HT1080 (cell line): ENCODE measurements at regions not wholly inside any gene's neighbourhood (a gene's known extent, or its start where the extent isn't known, plus 50 kb on each side); places are given as distances from the start of the nearest gene placed in this dataset.

Experiments used
- DNase-seq: peaks from one replicate; pipeline ENCODE4 v3.0.0-alpha.2; 2015; ENCODE audit warnings: low read depth

DNA sequence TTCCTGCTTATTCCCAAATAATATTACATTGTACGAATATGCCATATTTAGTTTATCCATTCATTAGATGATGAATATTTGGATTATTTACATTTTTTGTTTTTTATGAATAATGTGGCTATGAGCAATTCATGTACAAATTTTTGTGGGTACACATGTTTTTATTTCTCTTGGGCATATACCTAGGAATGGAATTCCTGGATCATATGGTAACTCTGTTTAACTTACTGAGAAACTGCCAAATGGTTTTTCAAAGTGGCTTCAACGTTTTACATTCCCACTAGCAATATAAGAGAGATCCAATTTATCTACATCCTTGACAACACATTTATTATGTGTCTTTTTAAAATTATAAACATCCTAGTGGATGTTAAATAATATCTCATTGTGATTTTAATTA is 362.0 kb upstream of the TMCO5A start:
- no peak for DNase-seq

- DNase-seq, result no peak
These were observed 359.5 kb upstream of the TMCO5A start for GRCh38 chr15:37574985-37575384.

- DNase-seq, result no peak
These were observed 357.5 kb upstream of the TMCO5A start for GRCh38 chr15:37576952-37577351.

DNA sequence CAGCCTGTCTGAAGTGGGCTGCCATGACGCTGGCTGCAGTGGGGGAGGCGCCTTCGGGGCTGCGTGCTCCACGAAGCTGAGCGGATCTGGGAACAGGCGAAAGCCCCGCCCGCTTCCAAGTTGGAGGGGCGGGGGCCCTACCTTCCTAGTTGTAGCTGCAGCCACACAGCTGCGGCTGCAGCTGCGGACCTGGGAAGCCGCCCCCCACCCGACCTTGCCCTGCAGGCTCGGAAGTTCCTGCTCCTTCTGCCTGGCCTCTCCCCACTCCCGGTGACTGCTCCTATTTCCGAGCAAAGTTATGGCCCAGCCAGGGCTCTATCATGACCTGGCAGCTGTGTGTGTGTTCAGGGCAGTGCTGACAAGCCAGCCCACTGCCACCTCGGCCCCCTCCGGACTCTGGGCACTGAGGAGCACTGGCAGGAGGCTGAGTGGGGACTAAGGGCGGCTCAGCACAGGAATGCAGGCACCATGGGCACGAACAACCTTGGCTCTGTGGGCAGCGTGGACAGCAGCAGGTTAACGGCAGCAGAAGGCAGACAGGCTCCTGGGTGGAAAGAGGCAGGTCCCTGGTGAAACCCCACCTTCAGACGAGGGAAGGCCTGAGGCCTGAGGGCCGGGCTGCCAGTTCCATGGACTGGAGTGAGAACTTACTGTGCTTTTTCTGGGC is 352.4 kb upstream of the TMCO5A start:
- DNase-seq, result no peak

GRCh38 chr15:37582852-37583251 is 351.6 kb upstream of the TMCO5A start:
- DNase-seq, result no peak

- DNase-seq, result peak; percentile 64
These were observed 348.3 kb upstream of the TMCO5A start for GRCh38 chr15:37586011-37586583.

GRCh38 chr15:37586976-37587375 is 347.5 kb upstream of the TMCO5A start:
- DNase-seq, result peak; percentile 11

DNA sequence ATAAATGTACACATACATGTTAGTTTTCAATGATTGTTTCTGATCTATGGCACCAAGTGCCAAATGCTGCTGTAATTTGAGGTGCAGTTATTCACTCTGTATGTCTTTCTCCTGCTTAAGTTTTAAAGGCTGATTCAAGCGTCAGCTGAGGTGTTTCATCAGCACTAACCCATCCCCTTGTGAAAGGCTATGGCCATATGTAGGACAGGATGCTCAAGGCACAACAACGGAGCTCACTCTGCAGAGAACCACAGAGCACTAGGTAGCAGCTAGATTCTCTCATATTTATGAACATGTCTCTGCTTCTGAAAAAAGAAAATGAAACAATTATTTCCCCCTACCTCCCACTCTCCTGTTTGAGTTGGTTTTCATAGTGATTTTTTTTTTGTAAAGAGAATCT is 340.0 kb upstream of the TMCO5A start:
- DNase-seq, result no peak

- DNase-seq, result no peak
These were observed 338.9 kb upstream of the TMCO5A start for GRCh38 chr15:37595426-37595970.

DNA sequence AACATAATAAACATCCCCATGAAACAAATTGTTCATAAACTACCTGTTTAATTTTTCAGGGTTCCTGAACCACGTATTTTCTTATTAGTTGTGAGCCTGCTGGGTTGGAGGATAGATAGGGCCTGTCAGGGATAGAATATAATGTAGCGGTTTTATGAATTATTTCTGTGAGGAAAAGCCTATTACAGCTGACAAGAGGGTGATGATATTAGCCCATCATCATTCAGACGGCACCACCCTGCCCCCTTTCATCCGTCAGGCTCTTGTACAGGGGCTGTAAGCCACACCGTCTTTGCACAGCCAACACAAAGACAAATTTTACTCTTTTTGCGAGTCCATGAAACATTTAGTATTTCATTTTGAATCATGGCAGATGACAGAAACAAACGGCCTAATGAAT is 335.3 kb upstream of the TMCO5A start:
- DNase-seq, result no peak

GRCh38 chr15:37616215-37616614 is 318.2 kb upstream of the TMCO5A start:
- DNase-seq, result peak; percentile 2

DNA sequence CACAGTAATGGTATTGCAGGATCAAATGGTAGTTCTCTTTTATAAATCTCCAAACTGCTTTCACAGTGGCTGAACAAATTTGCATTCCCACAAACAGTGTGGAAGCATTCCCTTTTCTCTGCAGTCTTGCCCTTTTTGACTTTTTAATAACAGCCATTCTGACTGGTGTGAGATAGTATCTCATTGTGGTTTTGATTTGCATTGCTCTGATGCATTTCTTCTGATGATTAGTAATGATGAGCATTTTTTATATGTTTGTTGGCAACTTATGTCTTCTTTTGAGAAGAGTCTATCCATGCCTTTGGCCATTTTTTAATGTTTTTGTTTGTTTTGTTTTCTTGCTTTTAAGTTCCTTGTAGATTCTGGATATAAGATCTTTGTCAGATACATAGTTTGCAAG is 316.1 kb upstream of the TMCO5A start:
- DNase-seq, result no peak

- DNase-seq, result no peak
These were observed 314.9 kb upstream of the TMCO5A start for GRCh38 chr15:37619358-37620042.

- DNase-seq, result no peak
These were observed 308.9 kb upstream of the TMCO5A start for GRCh38 chr15:37625576-37625975.

- no peak for DNase-seq
These were observed 305.9 kb upstream of the TMCO5A start for GRCh38 chr15:37628507-37628906.

DNA sequence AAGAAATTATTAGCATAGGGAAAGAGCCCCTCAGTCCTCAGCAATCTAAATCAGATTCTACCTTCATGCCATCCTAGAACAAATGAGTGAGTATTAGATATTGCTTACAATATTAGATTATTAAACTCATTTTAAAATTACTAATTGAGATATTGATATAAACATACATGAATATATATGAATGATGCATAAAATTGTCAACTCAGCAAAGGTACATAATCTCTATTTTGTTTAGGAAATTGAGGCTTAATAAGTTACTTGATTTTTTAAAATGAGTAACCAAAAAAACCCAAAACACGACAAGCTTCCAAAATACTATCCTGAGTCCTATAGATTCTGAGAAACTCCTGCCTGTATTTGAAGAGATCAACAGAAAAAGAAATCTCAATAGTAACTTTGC is 297.7 kb upstream of the TMCO5A start:
- DNase-seq, result no peak

GRCh38 chr15:37638116-37638515 is 296.3 kb upstream of the TMCO5A start:
- no peak for DNase-seq

- no peak for DNase-seq
These were observed 295.7 kb upstream of the TMCO5A start for GRCh38 chr15:37638691-37639090.

- no peak for DNase-seq
These were observed 281.6 kb upstream of the TMCO5A start for GRCh38 chr15:37652646-37653417.

GRCh38 chr15:37678124-37678523 is 256.3 kb upstream of the TMCO5A start:
- no peak for DNase-seq

GRCh38 chr15:37679627-37680026 is 254.8 kb upstream of the TMCO5A start:
- DNase-seq, result no peak

DNA sequence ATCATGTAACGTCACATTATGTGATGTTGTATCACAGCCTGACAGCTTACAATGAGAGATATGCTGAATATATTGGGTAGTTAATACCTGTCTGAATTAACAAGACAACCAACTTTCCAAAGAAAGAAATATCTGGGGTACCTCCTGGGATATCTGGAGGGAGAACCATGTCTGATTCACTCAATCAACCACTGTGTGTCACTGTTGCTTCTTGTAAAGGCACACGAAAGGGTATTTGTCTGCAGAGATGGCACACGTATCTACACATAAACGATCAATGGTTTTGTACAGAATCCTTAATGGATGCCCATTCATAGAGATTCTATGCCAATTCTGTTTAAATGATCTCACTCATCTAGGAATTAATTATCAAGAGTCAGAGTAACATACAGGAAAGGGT is 252.1 kb upstream of the TMCO5A start:
- peak; percentile 11 for DNase-seq
